CD4-positive, alpha-beta T cell (primary cell): ENCODE measurements at regions not wholly inside any gene's neighbourhood (a gene's known extent, or its start where the extent isn't known, plus 50 kb on each side); places are given as distances from the start of the nearest gene placed in this dataset.

ENCODE experiments used
- ATAC-seq: fragments of 200-7000 bp; cut with Tn5 transposase; one replicate; pipeline ENCODE4 v1.10.0; 2022; ENCODE audit warnings: mild to moderate bottlenecking; ENCODE audit not compliant: poor library complexity
- CTCF ChIA-PET: fragments of 350-600 bp; sonication (Branson Sonifier 250); formaldehyde crosslinking; loops from one replicate; lab custom pipeline; 2021; ENCODE audit warnings: antibody characterized with exemption, inconsistent platforms; lab: Charles Lee
- POLR2A ChIA-PET: fragments of 350-600 bp; sonication (Branson Sonifier 250); formaldehyde crosslinking; loops from one replicate; lab custom pipeline; 2021; ENCODE audit warnings: antibody characterized with exemption, inconsistent platforms; lab: Charles Lee
- DNase-seq, 14 experiments: peaks; one replicate each; pipeline ENCODE4 v3.0.0-alpha.2; 2013 to 2020; ENCODE audit warnings: mixed read lengths in 2 of 14
- H3K27ac ChIP-seq, 2 donors: one replicate each; pipeline versions ENCODE4 v1.5.1 to v1.7.0; 2013; ENCODE audit warnings: low read length in 2 of 2, low read depth in 1 of 2, mild to moderate bottlenecking in 1 of 2
- H3K27me3 ChIP-seq, 2 experiments: 1 replicate in 1 of 2; 2 replicates in 1 of 2; pipeline versions ENCODE4 v1.6.1 to v1.7.0; 2013; ENCODE audit warnings: low read length in 2 of 2, control low read depth in 1 of 2, mild to moderate bottlenecking in 1 of 2, moderate library complexity in 1 of 2; ENCODE audit not compliant: insufficient read depth in 2 of 2, control insufficient read depth in 1 of 2
- H3K36me3 ChIP-seq: one replicate; pipeline ENCODE4 v1.6.1; 2013; ENCODE audit warnings: low read length, control low read depth; ENCODE audit not compliant: insufficient read depth
- H3K4me1 ChIP-seq: one replicate; pipeline ENCODE4 v1.6.1; 2013; ENCODE audit warnings: low read length, control low read depth; ENCODE audit not compliant: insufficient read depth
- H3K4me3 ChIP-seq: one replicate; pipeline ENCODE4 v1.5.1; 2013; ENCODE audit warnings: mild to moderate bottlenecking, low read length, moderate library complexity
- H3K9me3 ChIP-seq, 2 experiments: 1 replicate in 1 of 2; 2 replicates in 1 of 2; pipeline versions ENCODE4 v1.6.1 to v1.7.0; 2013; ENCODE audit warnings: low read length in 2 of 2, mild to moderate bottlenecking in 2 of 2, control low read depth in 1 of 2, moderate library complexity in 1 of 2; ENCODE audit not compliant: control insufficient read depth in 1 of 2, insufficient read depth in 1 of 2
- H3K27ac Mint-ChIP-seq: one replicate; pipeline ENCODE4 v1.8.0; 2020; ENCODE audit warnings: mixed read lengths
- H3K27me3 Mint-ChIP-seq: one replicate; pipeline ENCODE4 v1.8.0; 2021; ENCODE audit warnings: mixed read lengths
- H3K36me3 Mint-ChIP-seq: one replicate; pipeline ENCODE4 v1.8.0; 2021; ENCODE audit warnings: low read depth, mixed read lengths
- H3K4me1 Mint-ChIP-seq: one replicate; pipeline ENCODE4 v1.8.0; 2021; ENCODE audit warnings: low read depth, mixed read lengths
- H3K4me3 Mint-ChIP-seq: one replicate; pipeline ENCODE4 v1.8.0; 2020; ENCODE audit warnings: mild to moderate bottlenecking, mixed read lengths
- H3K9me3 Mint-ChIP-seq: one replicate; pipeline ENCODE4 v1.8.0; 2020; ENCODE audit warnings: mixed read lengths
- CTCF ChIP-seq: fragments of 200-600 bp; IDR thresholded peaks from one replicate; pipeline ENCODE4 v1.8.0; 2022; ENCODE audit warnings: antibody characterized with exemption, mild to moderate bottlenecking
- intact Hi-C, 2 experiments: fragments of 100-400 bp; cut with DNase I in 1 of 2; cut with micrococcal nuclease in 1 of 2; formaldehyde crosslinking; loops; one replicate each; pipeline versions ENCODE4 v1.15.1 to v1.9.0; 2023 to 2025; cut with DNase I, micrococcal nuclease

- Mint-ChIP-seq H3K9me3 (peaks cover 10% of the 10 kb centered on the region), H3K27ac (no peak overlapping the region), H3K36me3 (no peaks in the 10 kb centered on the region), H3K4me1 (no peaks in the 10 kb centered on the region), H3K4me3 (no peak overlapping the region), H3K27me3 (no peaks in the 10 kb centered on the region)
- no peak overlapping the region for H3K4me3 ChIP-seq
- DNase-seq: no peak
- no peak for TF ChIP-seq CTCF
- ATAC-seq: no peak
- H3K27me3 ChIP-seq: no peaks in the 10 kb centered on the region
- H3K36me3 ChIP-seq: no peaks in the 10 kb centered on the region
- ChIA-PET CTCF (no interaction called here), POLR2A (no interaction called here)
- H3K4me1 ChIP-seq: no peaks in the 10 kb centered on the region
- H3K27ac ChIP-seq: no peak overlapping the region
- no peaks in the 10 kb centered on the region for H3K9me3 ChIP-seq
- intact Hi-C loops: no loop called here
These were observed 189.6 kb upstream of the PTGFR start for GRCh38 chr1:78301141-78301540.

- no peaks in the 10 kb centered on the region for H3K4me1 ChIP-seq
- no peak for DNase-seq
- intact Hi-C loops: no loop called here
- no peaks in the 10 kb centered on the region for H3K27me3 ChIP-seq
- no peak for ATAC-seq
- H3K9me3 ChIP-seq: no peaks in the 10 kb centered on the region
- no peak overlapping the region for H3K4me3 Mint-ChIP-seq
- no peaks in the 10 kb centered on the region for H3K36me3 Mint-ChIP-seq
- no peak overlapping the region for H3K4me3 ChIP-seq
- no peaks in the 10 kb centered on the region for H3K4me1 Mint-ChIP-seq
- H3K27me3 Mint-ChIP-seq: peaks cover 7% of the 10 kb centered on the region
- no peak for TF ChIP-seq CTCF
- no peak overlapping the region for H3K27ac ChIP-seq
- ChIA-PET POLR2A (no interaction called here), CTCF (no interaction called here)
- H3K27ac Mint-ChIP-seq: no peak overlapping the region
- no peaks in the 10 kb centered on the region for H3K36me3 ChIP-seq
- peaks cover 13% of the 10 kb centered on the region for H3K9me3 Mint-ChIP-seq
These were observed 187.2 kb upstream of the PTGFR start for GRCh38 chr1:78303620-78304019.

- Mint-ChIP-seq H3K27ac (no peak overlapping the region), H3K27me3 (peaks cover 7% of the 10 kb centered on the region), H3K4me1 (no peaks in the 10 kb centered on the region), H3K9me3 (peaks cover 13% of the 10 kb centered on the region), H3K36me3 (no peaks in the 10 kb centered on the region), H3K4me3 (no peak overlapping the region)
- no peak for ATAC-seq
- H3K27me3 ChIP-seq: no peaks in the 10 kb centered on the region
- no peaks in the 10 kb centered on the region for H3K36me3 ChIP-seq
- ChIA-PET POLR2A (no interaction called here), CTCF (no interaction called here)
- H3K27ac ChIP-seq: no peak overlapping the region
- no peaks in the 10 kb centered on the region for H3K4me1 ChIP-seq
- no peak for DNase-seq
- intact Hi-C loops: no loop called here
- no peaks in the 10 kb centered on the region for H3K9me3 ChIP-seq
- H3K4me3 ChIP-seq: no peak overlapping the region
- no peak for TF ChIP-seq CTCF
These were observed 186.4 kb upstream of the PTGFR start for GRCh38 chr1:78304341-78304740.
